Mammary epithelial cell (primary cell): ENCODE measurements at regions not wholly inside any gene's neighbourhood (a gene's known extent, or its start where the extent isn't known, plus 50 kb on each side); places are given as distances from the start of the nearest gene placed in this dataset.

ENCODE experiments used
- EZH2 ChIP-seq: IDR thresholded peaks from 2 replicates; pipeline ENCODE4 v1.6.1; 2012; ENCODE audit warnings: low read length, inconsistent platforms, borderline replicate concordance
- TF ChIP-seq, protein P1 (sequence below), 2 donors: IDR thresholded peaks in 1 of 2; conservative IDR thresholded peaks in 1 of 2; 2 replicates each; pipeline ENCODE4 v1.5.1; 2011 to 2012; ENCODE audit warnings: inconsistent platforms in 2 of 2, low read length in 2 of 2, mild to moderate bottlenecking in 2 of 2, control low read depth in 1 of 2, low read depth in 1 of 2; ENCODE audit not compliant: insufficient read depth in 1 of 2; ENCODE audit errors: extremely low read depth in 1 of 2

DNA sequence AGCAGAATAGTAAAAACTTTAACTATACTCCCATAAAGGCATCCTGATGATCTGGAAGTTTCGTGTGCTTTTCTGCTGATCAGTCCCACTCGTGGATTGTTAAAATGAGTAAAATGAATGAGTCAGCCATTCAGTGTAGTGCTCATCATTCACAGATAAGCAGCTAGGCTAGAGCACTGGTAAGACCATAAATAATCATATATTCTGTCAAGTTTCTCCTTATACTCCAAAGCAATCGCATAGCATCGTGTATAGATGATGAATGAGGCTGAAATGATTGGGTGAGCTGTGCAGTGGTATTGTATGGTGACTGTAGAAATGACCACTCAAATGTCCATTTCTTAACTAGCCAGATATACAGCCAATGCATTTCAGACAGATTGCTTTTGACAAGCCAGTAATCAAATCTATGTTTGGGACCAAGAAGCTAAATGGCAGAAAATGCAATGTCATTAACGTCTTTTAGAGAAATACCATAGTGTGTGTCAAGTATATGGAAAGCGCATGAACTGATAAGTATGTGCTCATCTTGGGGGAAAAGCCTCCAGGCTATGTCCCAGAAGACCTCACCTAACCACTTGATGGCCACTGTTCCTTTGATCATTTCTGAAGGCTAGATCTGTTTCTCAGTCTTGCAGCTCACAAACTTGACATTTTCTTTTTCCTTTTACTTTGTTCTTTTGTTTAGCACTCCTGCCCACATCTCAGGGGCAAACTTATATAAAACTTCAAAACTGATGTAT is 227.2 kb upstream of the FAM3C start:
- TF ChIP-seq, protein P1, sequence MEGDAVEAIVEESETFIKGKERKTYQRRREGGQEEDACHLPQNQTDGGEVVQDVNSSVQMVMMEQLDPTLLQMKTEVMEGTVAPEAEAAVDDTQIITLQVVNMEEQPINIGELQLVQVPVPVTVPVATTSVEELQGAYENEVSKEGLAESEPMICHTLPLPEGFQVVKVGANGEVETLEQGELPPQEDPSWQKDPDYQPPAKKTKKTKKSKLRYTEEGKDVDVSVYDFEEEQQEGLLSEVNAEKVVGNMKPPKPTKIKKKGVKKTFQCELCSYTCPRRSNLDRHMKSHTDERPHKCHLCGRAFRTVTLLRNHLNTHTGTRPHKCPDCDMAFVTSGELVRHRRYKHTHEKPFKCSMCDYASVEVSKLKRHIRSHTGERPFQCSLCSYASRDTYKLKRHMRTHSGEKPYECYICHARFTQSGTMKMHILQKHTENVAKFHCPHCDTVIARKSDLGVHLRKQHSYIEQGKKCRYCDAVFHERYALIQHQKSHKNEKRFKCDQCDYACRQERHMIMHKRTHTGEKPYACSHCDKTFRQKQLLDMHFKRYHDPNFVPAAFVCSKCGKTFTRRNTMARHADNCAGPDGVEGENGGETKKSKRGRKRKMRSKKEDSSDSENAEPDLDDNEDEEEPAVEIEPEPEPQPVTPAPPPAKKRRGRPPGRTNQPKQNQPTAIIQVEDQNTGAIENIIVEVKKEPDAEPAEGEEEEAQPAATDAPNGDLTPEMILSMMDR (conservative IDR thresholded peaks at IDR 0.05 in 1 of 2, IDR thresholded peaks at IDR 0.05 in 1 of 2; ENCODE audit: extremely low read depth in 1 of 2, insufficient read depth in 1 of 2, low read depth in 1 of 2, low read length in 2 of 2): no peak
- TF ChIP-seq EZH2: no peak
